OCI-LY1 (cell line): ENCODE measurements at regions not wholly inside any gene's neighbourhood (a gene's known extent, or its start where the extent isn't known, plus 50 kb on each side); places are given as distances from the start of the nearest gene placed in this dataset.

Source experiments
- H2AFZ ChIP-seq: fragments of 200-600 bp; sonication (generic), shearing (Covaris generic); 2 replicates; pipeline ENCODE4 v1.6.0; 2014; ENCODE audit warnings: antibody characterized with exemption, mild to moderate bottlenecking, low read length
- H3F3A ChIP-seq: fragments of 200-600 bp; sonication (generic), shearing (Covaris generic); 2 replicates; pipeline ENCODE4 v1.6.0; 2014; ENCODE audit warnings: mild to moderate bottlenecking, antibody characterized with exemption, low read length, moderate library complexity; ENCODE audit not compliant: insufficient read depth
- H3K27ac ChIP-seq: fragments of 200-600 bp; sonication (generic); 2 replicates; pipeline ENCODE4 v1.5.1; 2014; ENCODE audit warnings: low read length, mixed run types, mild to moderate bottlenecking, low read depth; ENCODE audit not compliant: poor library complexity, severe bottlenecking
- H3K27me3 ChIP-seq: fragments of 200-600 bp; sonication (generic); 2 replicates; pipeline ENCODE4 v1.6.0; 2014; ENCODE audit warnings: antibody characterized with exemption, mild to moderate bottlenecking, low read length, moderate library complexity; ENCODE audit not compliant: insufficient read depth
- H3K36me3 ChIP-seq: fragments of 200-600 bp; sonication (generic); 2 replicates; pipeline ENCODE4 v1.6.1; 2014; ENCODE audit warnings: mild to moderate bottlenecking, antibody characterized with exemption, low read length, moderate library complexity, mixed read lengths; ENCODE audit not compliant: insufficient read depth
- H3K4me1 ChIP-seq: fragments of 200-600 bp; sonication (generic); 2 replicates; pipeline ENCODE4 v1.5.1; 2014; ENCODE audit warnings: mild to moderate bottlenecking, low read length, moderate library complexity; ENCODE audit not compliant: insufficient read depth, severe bottlenecking
- H3K4me2 ChIP-seq: fragments of 200-600 bp; sonication (generic), shearing (Covaris generic); 2 replicates; pipeline ENCODE4 v1.6.1; 2014; ENCODE audit warnings: low read length
- H3K4me3 ChIP-seq: fragments of 200-600 bp; sonication (generic); 2 replicates; pipeline ENCODE4 v1.5.1; 2014; ENCODE audit warnings: low read length, low read depth, mild to moderate bottlenecking, mixed read lengths; ENCODE audit not compliant: poor library complexity, severe bottlenecking
- H3K79me2 ChIP-seq: fragments of 200-600 bp; shearing (Covaris generic); 2 replicates; pipeline ENCODE4 v1.6.1; 2016; ENCODE audit warnings: mixed run types, low read length, mixed read lengths; ENCODE audit not compliant: insufficient read depth
- H3K9ac ChIP-seq: fragments of 200-600 bp; sonication (generic), shearing (Covaris generic); 2 replicates; pipeline ENCODE4 v1.6.1; 2014; ENCODE audit warnings: mild to moderate bottlenecking, low read length, mixed read lengths
- H3K9me2 ChIP-seq: fragments of 200-600 bp; sonication (generic), shearing (Covaris generic); 2 replicates; pipeline ENCODE4 v1.6.1; 2014; ENCODE audit warnings: low read depth, mild to moderate bottlenecking, low read length, mixed read lengths
- H3K9me3 ChIP-seq: fragments of 200-600 bp; shearing (Covaris generic); 2 replicates; pipeline ENCODE4 v1.6.1; 2014; ENCODE audit warnings: low read length, mixed read lengths
- H4K20me1 ChIP-seq: fragments of 200-600 bp; sonication (generic), shearing (Covaris generic); 2 replicates; pipeline ENCODE4 v1.6.0; 2016; ENCODE audit warnings: mild to moderate bottlenecking, low read length; ENCODE audit not compliant: insufficient read depth
- CTCF ChIP-seq: fragments of 200-600 bp; sonication (generic), shearing (Covaris generic); IDR thresholded peaks from 2 replicates; pipeline ENCODE4 v1.5.1; 2017; ENCODE audit warnings: mild to moderate bottlenecking, antibody characterized with exemption, low read length, moderate library complexity, mixed read lengths
- EZH2 ChIP-seq: fragments of 200-600 bp; sonication (generic), shearing (Covaris generic); IDR thresholded peaks from 2 replicates; pipeline ENCODE4 v1.8.0; 2017; ENCODE audit warnings: borderline replicate concordance, mixed run types, mild to moderate bottlenecking, antibody characterized with exemption, low read length, moderate library complexity, mixed read lengths

- no peak overlapping the region for H3K4me2 ChIP-seq
- H3K9me3 ChIP-seq = no peaks in the 10 kb centered on the region
- no peak overlapping the region for H3K9ac ChIP-seq
- H3K27me3 ChIP-seq = no peaks in the 10 kb centered on the region
- H3K27ac ChIP-seq = no peak overlapping the region
- H3K9me2 ChIP-seq = no peaks in the 10 kb centered on the region
- TF ChIP-seq EZH2 = no peak
- TF ChIP-seq CTCF = no peak
- H3K79me2 ChIP-seq = no peaks in the 10 kb centered on the region
- no peaks in the 10 kb centered on the region for H4K20me1 ChIP-seq
- no peaks in the 10 kb centered on the region for H3K36me3 ChIP-seq
- no peak overlapping the region for H3K4me3 ChIP-seq
- no peak overlapping the region for H2AFZ ChIP-seq
- no peaks in the 10 kb centered on the region for H3K4me1 ChIP-seq
- no peaks in the 10 kb centered on the region for H3F3A ChIP-seq
Measured at GRCh38 chr7:120169996-120170783, 102.8 kb upstream of the KCND2 start.

GRCh38 chr7:120170834-120171233, 102.1 kb upstream of the KCND2 start:
- TF ChIP-seq CTCF = no peak
- H3K27ac ChIP-seq = no peak overlapping the region
- H3K9me2 ChIP-seq = no peaks in the 10 kb centered on the region
- H3K27me3 ChIP-seq = no peaks in the 10 kb centered on the region
- no peaks in the 10 kb centered on the region for H3K79me2 ChIP-seq
- no peak overlapping the region for H3K4me2 ChIP-seq
- no peak overlapping the region for H3K4me3 ChIP-seq
- no peaks in the 10 kb centered on the region for H3K9me3 ChIP-seq
- H4K20me1 ChIP-seq = no peaks in the 10 kb centered on the region
- H3K4me1 ChIP-seq = no peaks in the 10 kb centered on the region
- no peak overlapping the region for H2AFZ ChIP-seq
- H3K36me3 ChIP-seq = no peaks in the 10 kb centered on the region
- H3K9ac ChIP-seq = no peak overlapping the region
- no peaks in the 10 kb centered on the region for H3F3A ChIP-seq

- Histone ChIP-seq H3K9me2 (no peaks in the 10 kb centered on the region), H4K20me1 (no peaks in the 10 kb centered on the region), H3K4me1 (no peaks in the 10 kb centered on the region), H3K4me2 (no peak overlapping the region), H3K4me3 (no peak overlapping the region), H3K27me3 (no peaks in the 10 kb centered on the region), H3K9ac (no peak overlapping the region), H3K36me3 (no peaks in the 10 kb centered on the region), H3K27ac (no peak overlapping the region), H2AFZ (no peak overlapping the region), H3F3A (no peaks in the 10 kb centered on the region), H3K79me2 (no peaks in the 10 kb centered on the region), H3K9me3 (no peaks in the 10 kb centered on the region)
- no peak for TF ChIP-seq CTCF
- TF ChIP-seq EZH2 = no peak
Measured at GRCh38 chr7:120171406-120171805, 101.6 kb upstream of the KCND2 start.
